Ishikawa (cell line): ENCODE measurements at regions not wholly inside any gene's neighbourhood (a gene's known extent, or its start where the extent isn't known, plus 50 kb on each side); places are given as distances from the start of the nearest gene placed in this dataset.

Experiments used
- CREB1 ChIP-seq: IDR thresholded peaks from 2 replicates; pipeline ENCODE4 v1.6.1; 2012; ENCODE audit warnings: low read depth
- EGR1 ChIP-seq: IDR thresholded peaks from 2 replicates; pipeline ENCODE4 v1.6.1; 2012
- EP300 ChIP-seq: IDR thresholded peaks from 2 replicates; pipeline ENCODE4 v1.6.1; 2012; ENCODE audit warnings: borderline replicate concordance
- FOXM1 ChIP-seq: IDR thresholded peaks from 2 replicates; pipeline ENCODE4 v1.6.1; 2012; ENCODE audit warnings: low read depth, borderline replicate concordance
- NFIC ChIP-seq: IDR thresholded peaks from 2 replicates; pipeline ENCODE4 v1.6.1; 2012
- RAD21 ChIP-seq: IDR thresholded peaks from 2 replicates; pipeline ENCODE4 v1.6.1; 2012; ENCODE audit warnings: low read depth
- TAF1 ChIP-seq: IDR thresholded peaks from 2 replicates; pipeline ENCODE4 v1.6.1; 2012; ENCODE audit warnings: low read depth, mild to moderate bottlenecking
- TCF12 ChIP-seq: IDR thresholded peaks from 2 replicates; pipeline ENCODE4 v1.6.1; 2012; ENCODE audit warnings: low read depth
- TF ChIP-seq, protein P1 (sequence below): IDR thresholded peaks from 2 replicates; pipeline ENCODE4 v1.6.1; 2012; ENCODE audit warnings: low read depth, mild to moderate bottlenecking
- TF ChIP-seq, protein P2 (sequence below): IDR thresholded peaks from 2 replicates; pipeline ENCODE4 v1.6.1; 2012
- TF ChIP-seq, protein P3 (sequence below): IDR thresholded peaks from 2 replicates; pipeline ENCODE4 v1.6.1; 2012

DNA sequence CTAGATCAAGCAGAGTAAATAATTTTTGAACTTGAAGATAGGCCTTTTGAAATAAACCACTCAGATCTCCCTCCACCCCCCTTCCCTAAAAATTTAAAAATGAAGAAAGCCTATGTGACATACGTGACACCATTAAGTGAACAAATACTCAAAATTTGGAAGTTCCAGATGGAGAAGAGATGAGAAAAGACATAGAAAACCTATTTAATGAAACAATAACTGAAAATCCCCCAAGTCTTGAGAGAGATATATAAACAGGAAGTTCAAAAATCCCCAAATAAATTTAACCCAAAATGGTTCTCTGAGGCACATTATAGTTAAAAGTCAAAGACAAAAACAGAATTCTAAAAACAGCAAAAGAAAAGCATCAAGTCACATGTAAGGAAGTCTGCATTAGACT lies 428.6 kb downstream of the PSAT1 start:
- no peak for TF ChIP-seq EP300
- TF ChIP-seq, protein P1, sequence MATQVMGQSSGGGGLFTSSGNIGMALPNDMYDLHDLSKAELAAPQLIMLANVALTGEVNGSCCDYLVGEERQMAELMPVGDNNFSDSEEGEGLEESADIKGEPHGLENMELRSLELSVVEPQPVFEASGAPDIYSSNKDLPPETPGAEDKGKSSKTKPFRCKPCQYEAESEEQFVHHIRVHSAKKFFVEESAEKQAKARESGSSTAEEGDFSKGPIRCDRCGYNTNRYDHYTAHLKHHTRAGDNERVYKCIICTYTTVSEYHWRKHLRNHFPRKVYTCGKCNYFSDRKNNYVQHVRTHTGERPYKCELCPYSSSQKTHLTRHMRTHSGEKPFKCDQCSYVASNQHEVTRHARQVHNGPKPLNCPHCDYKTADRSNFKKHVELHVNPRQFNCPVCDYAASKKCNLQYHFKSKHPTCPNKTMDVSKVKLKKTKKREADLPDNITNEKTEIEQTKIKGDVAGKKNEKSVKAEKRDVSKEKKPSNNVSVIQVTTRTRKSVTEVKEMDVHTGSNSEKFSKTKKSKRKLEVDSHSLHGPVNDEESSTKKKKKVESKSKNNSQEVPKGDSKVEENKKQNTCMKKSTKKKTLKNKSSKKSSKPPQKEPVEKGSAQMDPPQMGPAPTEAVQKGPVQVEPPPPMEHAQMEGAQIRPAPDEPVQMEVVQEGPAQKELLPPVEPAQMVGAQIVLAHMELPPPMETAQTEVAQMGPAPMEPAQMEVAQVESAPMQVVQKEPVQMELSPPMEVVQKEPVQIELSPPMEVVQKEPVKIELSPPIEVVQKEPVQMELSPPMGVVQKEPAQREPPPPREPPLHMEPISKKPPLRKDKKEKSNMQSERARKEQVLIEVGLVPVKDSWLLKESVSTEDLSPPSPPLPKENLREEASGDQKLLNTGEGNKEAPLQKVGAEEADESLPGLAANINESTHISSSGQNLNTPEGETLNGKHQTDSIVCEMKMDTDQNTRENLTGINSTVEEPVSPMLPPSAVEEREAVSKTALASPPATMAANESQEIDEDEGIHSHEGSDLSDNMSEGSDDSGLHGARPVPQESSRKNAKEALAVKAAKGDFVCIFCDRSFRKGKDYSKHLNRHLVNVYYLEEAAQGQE: no peak
- TF ChIP-seq, protein P2, sequence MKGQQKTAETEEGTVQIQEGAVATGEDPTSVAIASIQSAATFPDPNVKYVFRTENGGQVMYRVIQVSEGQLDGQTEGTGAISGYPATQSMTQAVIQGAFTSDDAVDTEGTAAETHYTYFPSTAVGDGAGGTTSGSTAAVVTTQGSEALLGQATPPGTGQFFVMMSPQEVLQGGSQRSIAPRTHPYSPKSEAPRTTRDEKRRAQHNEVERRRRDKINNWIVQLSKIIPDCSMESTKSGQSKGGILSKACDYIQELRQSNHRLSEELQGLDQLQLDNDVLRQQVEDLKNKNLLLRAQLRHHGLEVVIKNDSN: no peak
- TF ChIP-seq TAF1: no peak
- no peak for TF ChIP-seq RAD21
- TF ChIP-seq, protein P3, sequence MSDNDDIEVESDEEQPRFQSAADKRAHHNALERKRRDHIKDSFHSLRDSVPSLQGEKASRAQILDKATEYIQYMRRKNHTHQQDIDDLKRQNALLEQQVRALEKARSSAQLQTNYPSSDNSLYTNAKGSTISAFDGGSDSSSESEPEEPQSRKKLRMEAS: no peak
- TF ChIP-seq TCF12: no peak
- no peak for TF ChIP-seq EGR1
- no peak for TF ChIP-seq FOXM1
- no peak for TF ChIP-seq CREB1
- TF ChIP-seq NFIC: no peak
